HG03457 (cell line): ENCODE measurements at regions not wholly inside any gene's neighbourhood (a gene's known extent, or its start where the extent isn't known, plus 50 kb on each side); places are given as distances from the start of the nearest gene placed in this dataset.

ENCODE experiments used
- ATAC-seq: cut with Tn5 transposase; IDR thresholded peaks from one replicate; pipeline ENCODE4 v1.9.1; 2021; ENCODE audit warnings: moderate number of reproducible peaks; ENCODE audit not compliant: unreplicated experiment

GRCh38 chr4:175871774-175872405, 59.8 kb upstream of the GPM6A start:
- no peak for ATAC-seq

- no peak for ATAC-seq
These were observed 61.6 kb upstream of the GPM6A start for GRCh38 chr4:175873707-175874106.

GRCh38 chr4:175874306-175874705, 62.2 kb upstream of the GPM6A start:
- ATAC-seq: no peak

- no peak for ATAC-seq
These were observed 64.1 kb upstream of the GPM6A start for GRCh38 chr4:175875993-175876771.

- ATAC-seq: no peak
These were observed 70.8 kb upstream of the GPM6A start for GRCh38 chr4:175882891-175883290.

- ATAC-seq: no peak
These were observed 72.0 kb upstream of the GPM6A start for GRCh38 chr4:175884048-175884447.

GRCh38 chr4:175891231-175891630, 79.2 kb upstream of the GPM6A start:
- no peak for ATAC-seq

GRCh38 chr4:175891851-175892250, 79.8 kb upstream of the GPM6A start:
- no peak for ATAC-seq

GRCh38 chr4:175905925-175906324, 93.9 kb upstream of the GPM6A start:
- ATAC-seq: no peak

- ATAC-seq: no peak
These were observed 94.3 kb upstream of the GPM6A start for GRCh38 chr4:175906384-175906783.

GRCh38 chr4:175910700-175911099, 98.6 kb upstream of the GPM6A start:
- no peak for ATAC-seq

GRCh38 chr4:175916626-175917351, 104.7 kb upstream of the GPM6A start:
- ATAC-seq: no peak

- ATAC-seq: no peak
These were observed 115.1 kb upstream of the GPM6A start for GRCh38 chr4:175927121-175927520.

- ATAC-seq: no peak
These were observed 117.4 kb upstream of the GPM6A start for GRCh38 chr4:175929441-175929840.

GRCh38 chr4:175929932-175930331, 117.9 kb upstream of the GPM6A start:
- no peak for ATAC-seq

GRCh38 chr4:175930471-175930870, 118.4 kb upstream of the GPM6A start:
- ATAC-seq: no peak

GRCh38 chr4:175932116-175932515, 120.1 kb upstream of the GPM6A start:
- no peak for ATAC-seq

GRCh38 chr4:175934506-175934905, 122.4 kb upstream of the GPM6A start:
- no peak for ATAC-seq

GRCh38 chr4:175935016-175935661, 123.1 kb upstream of the GPM6A start:
- ATAC-seq: no peak

- ATAC-seq: no peak
These were observed 121.3 kb upstream of the WDR17 start for GRCh38 chr4:175944126-175944910.
